ENCODE measurements at regions not wholly inside any gene's neighbourhood (a gene's known extent, or its start where the extent isn't known, plus 50 kb on each side); places are given as distances from the start of the nearest gene placed in this dataset.

DNA sequence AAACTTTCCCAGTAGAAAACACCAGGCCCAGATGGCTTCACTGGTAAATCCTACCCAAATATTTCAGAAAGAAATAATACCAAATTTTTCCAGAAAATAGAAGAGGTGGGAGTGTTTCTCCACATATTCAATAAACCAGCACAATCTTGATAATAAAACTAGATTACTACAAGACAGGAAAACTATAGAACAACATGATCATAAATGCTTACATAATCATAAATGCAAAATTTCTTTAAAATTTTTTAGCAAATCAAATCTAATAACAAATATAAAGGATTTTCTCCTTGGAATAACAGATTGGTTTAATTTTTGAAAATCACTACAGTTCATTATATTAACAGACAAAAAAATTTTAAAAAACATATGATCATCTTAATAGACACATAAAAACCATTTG, 294.5 kb downstream of the BCL11B start:
- TF ChIP-seq, protein P1, sequence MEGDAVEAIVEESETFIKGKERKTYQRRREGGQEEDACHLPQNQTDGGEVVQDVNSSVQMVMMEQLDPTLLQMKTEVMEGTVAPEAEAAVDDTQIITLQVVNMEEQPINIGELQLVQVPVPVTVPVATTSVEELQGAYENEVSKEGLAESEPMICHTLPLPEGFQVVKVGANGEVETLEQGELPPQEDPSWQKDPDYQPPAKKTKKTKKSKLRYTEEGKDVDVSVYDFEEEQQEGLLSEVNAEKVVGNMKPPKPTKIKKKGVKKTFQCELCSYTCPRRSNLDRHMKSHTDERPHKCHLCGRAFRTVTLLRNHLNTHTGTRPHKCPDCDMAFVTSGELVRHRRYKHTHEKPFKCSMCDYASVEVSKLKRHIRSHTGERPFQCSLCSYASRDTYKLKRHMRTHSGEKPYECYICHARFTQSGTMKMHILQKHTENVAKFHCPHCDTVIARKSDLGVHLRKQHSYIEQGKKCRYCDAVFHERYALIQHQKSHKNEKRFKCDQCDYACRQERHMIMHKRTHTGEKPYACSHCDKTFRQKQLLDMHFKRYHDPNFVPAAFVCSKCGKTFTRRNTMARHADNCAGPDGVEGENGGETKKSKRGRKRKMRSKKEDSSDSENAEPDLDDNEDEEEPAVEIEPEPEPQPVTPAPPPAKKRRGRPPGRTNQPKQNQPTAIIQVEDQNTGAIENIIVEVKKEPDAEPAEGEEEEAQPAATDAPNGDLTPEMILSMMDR (IDR thresholded peaks at IDR 0.05) = no peak
- TF ChIP-seq ZFX (IDR thresholded peaks at IDR 0.05; ENCODE audit: borderline replicate concordance) = no peak
